Fibroblast of skin of left quadriceps (primary cell): ENCODE measurements at regions not wholly inside any gene's neighbourhood (a gene's known extent, or its start where the extent isn't known, plus 50 kb on each side); places are given as distances from the start of the nearest gene placed in this dataset.
"Not testable (repeated sequence)": the region's sequence is repeated elsewhere in the genome, so short reads cannot be mapped to it uniquely, and the experiment has no call there.

Experiments used
- DNase-seq, 2 experiments: peaks; one replicate each; pipeline ENCODE4 v3.0.0-alpha.2; 2013; ENCODE audit warnings: low read depth in 2 of 2

GRCh38 chr17:62322313-62322712 lies 58.0 kb upstream of the EFCAB3 start:
- DNase-seq: no peak

- no peak for DNase-seq
Measured at GRCh38 chr17:62321451-62321850, 58.9 kb upstream of the EFCAB3 start.

GRCh38 chr17:62319846-62320245 lies 60.5 kb upstream of the EFCAB3 start:
- no peak for DNase-seq

- no peak for DNase-seq
Measured at GRCh38 chr17:62309396-62309795, 71.0 kb upstream of the EFCAB3 start.

DNA sequence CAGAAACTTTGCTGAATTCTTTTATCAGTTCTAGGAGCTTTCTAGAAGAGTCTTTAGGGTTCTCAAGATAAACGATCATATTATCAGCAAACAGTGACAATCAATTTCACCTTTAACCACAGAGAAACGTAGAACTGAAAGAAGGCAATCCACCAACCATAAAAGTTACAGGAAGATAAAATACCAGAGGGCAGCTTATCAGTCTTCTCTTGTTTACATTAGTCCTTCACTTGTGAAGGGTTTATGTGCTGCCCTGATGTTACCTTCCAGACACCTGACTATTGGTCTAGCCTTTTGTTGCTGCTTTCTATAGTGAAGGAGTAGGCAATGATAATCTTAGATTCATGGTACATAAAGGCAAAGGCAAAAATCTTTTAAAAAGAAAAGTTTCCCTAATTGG lies 73.2 kb upstream of the EFCAB3 start:
- no peak for DNase-seq

GRCh38 chr17:62303476-62303875 lies 76.9 kb upstream of the EFCAB3 start:
- DNase-seq: no peak

GRCh38 chr17:62300697-62301096 lies 79.7 kb upstream of the EFCAB3 start:
- no peak for DNase-seq

DNA sequence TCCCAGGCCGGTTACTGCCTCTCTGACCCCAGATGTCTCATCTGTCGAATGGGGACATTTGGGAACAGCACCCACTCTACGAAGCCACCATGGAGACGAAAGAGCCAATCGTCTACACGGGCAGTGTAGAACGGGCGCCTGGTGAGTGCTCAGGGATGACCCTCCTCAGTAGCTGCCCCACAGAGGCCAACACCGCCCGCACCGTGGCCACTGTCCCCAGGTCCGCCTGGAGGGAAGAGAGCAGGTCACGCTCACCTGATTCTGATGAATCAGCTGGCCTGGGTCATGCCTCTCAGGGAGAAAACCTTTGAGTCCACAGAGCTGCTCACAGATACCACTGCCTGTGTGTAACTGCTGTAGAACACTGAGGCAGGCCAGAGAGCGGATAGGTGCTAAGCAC lies 105.1 kb upstream of the EFCAB3 start:
- not testable (repeated sequence) for DNase-seq

GRCh38 chr17:62268361-62268760 lies 112.0 kb upstream of the EFCAB3 start:
- not testable (repeated sequence) for DNase-seq

DNA sequence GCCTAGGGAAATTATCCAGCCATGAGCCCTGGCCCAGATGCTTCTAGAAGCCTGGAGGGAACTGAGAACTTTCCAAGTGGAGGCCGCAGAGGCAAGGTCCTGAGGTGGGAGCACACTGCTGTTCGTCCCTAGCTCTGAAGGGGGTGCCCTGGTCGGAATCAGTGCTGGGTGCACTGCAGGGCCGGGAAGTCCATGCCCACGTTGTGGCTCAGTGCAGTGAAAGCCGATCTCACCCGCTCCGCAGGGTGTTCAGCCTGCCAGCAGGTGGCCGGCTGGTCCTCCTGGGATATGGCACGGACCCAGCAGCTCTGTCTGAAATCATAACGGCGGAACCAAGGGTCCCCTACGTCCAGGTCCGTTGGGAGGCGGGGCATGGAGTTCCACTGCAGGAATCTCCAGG lies 115.4 kb upstream of the EFCAB3 start:
- not testable (repeated sequence) for DNase-seq

GRCh38 chr17:62255791-62256190 lies 124.6 kb upstream of the EFCAB3 start:
- DNase-seq: not testable (repeated sequence)

- not testable (repeated sequence) for DNase-seq
Measured at GRCh38 chr17:62242076-62242475, 138.3 kb upstream of the EFCAB3 start.

GRCh38 chr17:62239569-62239968 lies 140.8 kb upstream of the EFCAB3 start:
- DNase-seq: not testable (repeated sequence)

DNA sequence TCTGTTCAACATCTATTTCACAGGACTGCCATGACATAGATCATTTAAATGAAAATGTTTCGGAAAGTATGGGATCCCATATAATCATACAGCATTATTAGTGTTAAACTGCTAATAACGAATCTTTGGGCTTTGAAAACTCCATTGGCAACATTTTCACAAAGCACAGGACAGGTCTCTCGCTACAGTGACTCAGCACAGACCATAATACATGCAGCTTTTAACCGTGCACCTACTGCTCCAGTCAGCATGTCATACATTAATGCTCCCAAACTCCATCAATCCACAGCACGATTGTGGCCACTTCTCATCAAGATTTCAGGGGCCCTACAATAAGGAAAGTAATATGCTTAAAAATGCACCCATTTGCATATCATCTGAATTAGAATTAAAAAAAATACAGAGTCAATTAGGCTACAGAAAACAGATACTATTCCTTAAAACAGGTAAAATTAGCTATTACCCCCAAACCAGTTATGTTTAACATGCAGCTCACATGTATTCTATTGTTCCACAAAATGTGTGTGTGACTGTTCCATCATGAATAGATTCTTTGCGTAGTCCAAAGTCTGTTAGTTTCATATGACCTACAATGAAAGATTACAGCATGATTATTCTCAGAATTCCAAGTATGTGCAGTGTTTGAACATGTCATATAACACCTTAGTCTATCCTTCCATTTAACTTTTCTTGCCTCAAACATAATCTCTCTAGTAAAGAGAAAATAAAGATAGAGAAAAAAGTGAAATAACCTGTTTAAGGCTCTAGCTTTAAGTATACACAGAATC lies 141.6 kb upstream of the EFCAB3 start:
- not testable (repeated sequence) for DNase-seq

DNA sequence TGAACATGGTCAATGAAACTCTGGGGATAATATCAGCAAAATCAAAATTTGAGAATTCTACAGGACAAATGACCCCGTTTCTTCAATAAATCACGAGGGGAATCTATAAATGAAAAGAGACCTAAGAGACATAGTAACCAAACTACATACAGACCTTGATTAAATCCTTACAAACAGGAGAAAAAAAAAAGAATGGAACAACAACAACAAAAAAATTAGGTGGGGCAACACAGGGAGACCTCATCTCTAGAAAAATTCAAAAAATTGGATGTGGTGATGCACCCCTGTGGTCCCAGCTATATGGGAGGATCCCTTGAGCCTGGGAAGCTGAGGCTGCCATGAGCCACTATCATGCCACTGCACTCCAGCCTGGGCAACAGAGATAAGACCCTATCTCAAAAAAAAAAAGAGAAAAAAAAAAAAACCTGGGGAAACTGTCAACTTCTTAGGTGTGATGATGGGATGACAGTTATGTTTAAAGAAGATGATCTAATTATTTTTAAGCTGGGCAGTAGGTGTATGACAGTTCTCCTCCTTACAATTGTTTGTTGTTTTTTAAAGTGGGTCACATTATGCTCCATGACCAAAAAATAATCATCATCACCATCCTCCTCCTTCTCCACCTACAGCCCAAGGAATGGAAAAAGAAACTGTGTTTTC lies 146.4 kb upstream of the EFCAB3 start:
- not testable (repeated sequence) for DNase-seq

- not testable (repeated sequence) for DNase-seq
Measured at GRCh38 chr17:62231293-62231692, 149.1 kb upstream of the EFCAB3 start.

- DNase-seq: not testable (repeated sequence)
Measured at GRCh38 chr17:62226610-62227240, 153.6 kb upstream of the EFCAB3 start.

GRCh38 chr17:62223585-62223984 lies 156.8 kb upstream of the EFCAB3 start:
- DNase-seq: not testable (repeated sequence)

DNA sequence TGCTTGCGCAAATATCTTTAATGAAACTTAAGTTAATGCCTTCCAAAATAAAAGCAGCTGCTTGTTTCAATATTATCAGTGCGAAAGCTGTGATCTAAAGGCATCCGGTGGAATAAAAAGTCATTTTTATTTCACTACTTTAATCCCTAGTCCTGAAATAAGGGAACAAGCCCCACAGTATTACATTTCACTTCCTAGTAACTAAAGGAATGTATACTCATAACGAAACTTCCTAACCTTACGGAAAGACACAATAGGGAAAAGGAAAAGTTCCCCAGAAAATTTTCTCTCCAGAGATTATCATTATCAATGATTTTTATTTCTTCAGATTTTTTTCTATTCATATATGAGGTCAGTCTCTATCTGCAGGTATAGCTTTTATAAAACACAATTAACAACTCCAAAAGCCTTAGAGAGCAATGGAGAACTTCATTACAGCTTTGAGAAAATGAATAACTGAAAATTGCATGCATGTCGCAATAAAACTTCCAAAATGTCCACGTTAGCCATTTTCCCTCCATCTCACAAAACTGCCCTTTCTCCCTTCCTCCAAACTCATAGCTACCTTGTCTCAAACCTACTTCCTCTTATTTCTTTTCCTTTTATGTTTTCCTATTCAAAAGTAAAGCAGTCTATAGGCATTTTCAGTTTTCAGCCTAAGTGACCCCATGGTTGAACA lies 154.3 kb upstream of the MED13 start:
- no peak for DNase-seq

DNA sequence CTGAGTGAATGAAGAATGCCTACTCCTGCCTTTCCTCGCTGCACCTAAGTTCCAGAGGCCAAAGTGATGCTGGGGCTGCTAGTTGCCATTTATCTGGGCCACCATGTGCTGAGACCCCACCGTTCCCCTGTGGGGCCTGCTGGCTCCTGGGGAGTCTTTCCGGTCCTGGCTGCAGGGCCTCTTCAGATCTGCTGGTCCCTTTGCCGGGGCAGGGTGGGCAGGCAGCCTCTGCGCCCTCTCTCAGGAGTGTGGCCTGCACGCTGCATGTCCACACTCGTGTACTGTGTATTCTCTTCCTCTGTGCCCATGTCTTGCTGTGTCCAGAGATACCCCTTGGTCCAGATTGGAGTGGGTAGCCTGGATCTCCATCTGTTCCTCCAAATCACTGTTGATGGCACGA lies 151.8 kb upstream of the MED13 start:
- DNase-seq: no peak

DNA sequence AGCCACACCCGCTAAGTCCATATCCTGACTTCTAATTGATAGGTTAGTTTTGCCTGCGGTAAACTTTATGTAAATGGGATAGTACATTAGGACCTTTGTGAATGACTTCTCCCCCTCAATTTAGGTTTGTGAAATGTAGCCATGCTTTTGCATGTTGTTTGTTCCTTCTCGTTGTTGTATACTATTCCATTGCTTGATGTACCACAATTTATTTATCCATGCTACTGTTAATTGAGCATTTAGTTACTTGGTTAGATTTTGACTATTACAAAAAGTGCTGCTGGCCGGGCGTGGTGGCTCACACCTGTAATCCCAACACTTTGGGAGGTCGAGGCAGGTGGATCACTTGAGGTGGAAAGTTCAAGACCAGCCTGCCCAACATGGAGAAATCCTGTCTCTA lies 150.8 kb upstream of the MED13 start:
- DNase-seq: not testable (repeated sequence)

DNA sequence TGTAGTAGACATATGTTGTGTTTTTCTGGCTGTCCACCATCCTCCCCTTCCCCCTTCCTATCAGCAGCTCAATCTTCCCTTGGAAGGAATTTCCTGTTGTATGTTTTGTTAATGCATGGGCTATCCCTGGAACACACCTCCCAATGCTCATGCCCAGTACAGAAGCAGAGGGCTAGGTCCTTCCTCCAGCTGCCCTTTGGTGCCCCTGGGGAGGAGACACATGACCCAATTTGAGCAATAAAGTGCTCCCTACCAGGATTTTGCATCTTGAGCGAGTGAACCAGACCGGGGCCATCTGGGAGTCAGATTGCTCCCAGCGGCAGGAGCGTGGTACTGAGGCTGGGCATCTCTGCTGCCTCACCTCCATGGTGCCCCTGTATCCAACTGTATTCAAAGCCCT lies 141.5 kb upstream of the MED13 start:
- no peak for DNase-seq
